Panc1 (cell line): ENCODE measurements at regions not wholly inside any gene's neighbourhood (a gene's known extent, or its start where the extent isn't known, plus 50 kb on each side); places are given as distances from the start of the nearest gene placed in this dataset.

Experiments used
- ATAC-seq: fragments of 200-7000 bp; cut with Tn5 transposase; 2 replicates; pipeline ENCODE4 v1.9.1; 2020; ENCODE audit warnings: mild to moderate bottlenecking, moderate library complexity
- BruUV-seq: library from RNA; stranded (reverse); fragments of 400-500 nt; replicated peaks from 2 replicates; lab custom pipeline; 2021; lab: Mats Ljungman, UMichigan
- CTCF ChIA-PET: fragments of 300-600 bp; sonication (Branson Sonifier 250); formaldehyde crosslinking; loops from one replicate; lab custom pipeline; 2022; ENCODE audit warnings: antibody characterized with exemption; lab: Charles Lee
- POLR2A ChIA-PET: fragments of 300-600 bp; sonication (Branson Sonifier 250); formaldehyde crosslinking; loops from one replicate; lab custom pipeline; 2022; ENCODE audit warnings: antibody characterized with exemption; lab: Charles Lee
- DNase-seq: peaks from one replicate; pipeline ENCODE4 v3.0.0-alpha.2; 2010; ENCODE audit warnings: low read depth, low spot score
- H3K27ac ChIP-seq: 2 replicates; pipeline ENCODE4 v1.5.1; 2011; ENCODE audit warnings: mild to moderate bottlenecking, low read length, inconsistent platforms
- H3K27me3 ChIP-seq: fragments of 200-500 bp; sonication (Bioruptor generic); 2 replicates; pipeline ENCODE4 v1.6.0; 2014; ENCODE audit warnings: low read length, inconsistent platforms; ENCODE audit not compliant: control insufficient read depth, insufficient read depth
- H3K36me3 ChIP-seq: fragments of 200-500 bp; sonication (Bioruptor generic); 2 replicates; pipeline ENCODE4 v1.5.1; 2014; ENCODE audit warnings: inconsistent platforms, mild to moderate bottlenecking, low read length, moderate library complexity; ENCODE audit not compliant: control insufficient read depth, insufficient read depth
- H3K4me1 ChIP-seq: 2 replicates; pipeline ENCODE4 v1.5.1; 2011; ENCODE audit warnings: inconsistent platforms, mild to moderate bottlenecking, low read length, moderate library complexity; ENCODE audit not compliant: control insufficient read depth, insufficient read depth
- H3K4me3 ChIP-seq, 2 experiments: 2 replicates each; pipeline ENCODE4 v1.5.1; 2011 to 2012; ENCODE audit warnings: low read depth in 2 of 2, low read length in 2 of 2, mild to moderate bottlenecking in 2 of 2, inconsistent platforms in 1 of 2, moderate library complexity in 1 of 2
- H3K9me3 ChIP-seq: fragments of 200-500 bp; sonication (Bioruptor generic); 2 replicates; pipeline ENCODE4 v1.5.1; 2014; ENCODE audit warnings: low read depth, mild to moderate bottlenecking, inconsistent platforms, low read length, moderate library complexity; ENCODE audit not compliant: control insufficient read depth, insufficient read depth
- CTCF ChIP-seq: fragments of 450-650 bp; IDR thresholded peaks from 2 replicates; pipeline ENCODE4 v1.5.1; 2017; ENCODE audit warnings: mild to moderate bottlenecking
- POLR2AphosphoS5 ChIP-seq: IDR thresholded peaks from 2 replicates; pipeline ENCODE4 v1.6.1; 2012; ENCODE audit warnings: mild to moderate bottlenecking, low read depth, low read length, moderate library complexity
- REST ChIP-seq, 2 experiments: IDR thresholded peaks; 2 replicates each; pipeline ENCODE4 v1.6.1; 2011 to 2012; ENCODE audit warnings: low read depth in 2 of 2, control low read depth in 1 of 2, low read length in 1 of 2, mild to moderate bottlenecking in 1 of 2, moderate library complexity in 1 of 2; ENCODE audit not compliant: insufficient read depth in 1 of 2
- SIN3A ChIP-seq: IDR thresholded peaks from 2 replicates; pipeline ENCODE4 v1.6.1; 2012; ENCODE audit warnings: low read depth, mild to moderate bottlenecking, low read length, moderate library complexity, borderline replicate concordance; ENCODE audit not compliant: insufficient read depth
- TCF7L2 ChIP-seq: IDR thresholded peaks from 2 replicates; pipeline ENCODE4 v1.6.1; 2011; ENCODE audit warnings: mild to moderate bottlenecking, low read depth, low read length, inconsistent platforms
- in situ Hi-C: cut with HindIII; loops from 2 replicates; pipeline ENCODE4 v1.10.0; 2016; ENCODE audit warnings: low sequenced_read_pairs, low pct_unique_long_range_greater_than_20kb
- intact Hi-C: fragments of 100-400 bp; cut with micrococcal nuclease; formaldehyde crosslinking; loops from one replicate; pipeline ENCODE4 v1.10.0; 2022; ENCODE audit not compliant: unreplicated experiment

DNA sequence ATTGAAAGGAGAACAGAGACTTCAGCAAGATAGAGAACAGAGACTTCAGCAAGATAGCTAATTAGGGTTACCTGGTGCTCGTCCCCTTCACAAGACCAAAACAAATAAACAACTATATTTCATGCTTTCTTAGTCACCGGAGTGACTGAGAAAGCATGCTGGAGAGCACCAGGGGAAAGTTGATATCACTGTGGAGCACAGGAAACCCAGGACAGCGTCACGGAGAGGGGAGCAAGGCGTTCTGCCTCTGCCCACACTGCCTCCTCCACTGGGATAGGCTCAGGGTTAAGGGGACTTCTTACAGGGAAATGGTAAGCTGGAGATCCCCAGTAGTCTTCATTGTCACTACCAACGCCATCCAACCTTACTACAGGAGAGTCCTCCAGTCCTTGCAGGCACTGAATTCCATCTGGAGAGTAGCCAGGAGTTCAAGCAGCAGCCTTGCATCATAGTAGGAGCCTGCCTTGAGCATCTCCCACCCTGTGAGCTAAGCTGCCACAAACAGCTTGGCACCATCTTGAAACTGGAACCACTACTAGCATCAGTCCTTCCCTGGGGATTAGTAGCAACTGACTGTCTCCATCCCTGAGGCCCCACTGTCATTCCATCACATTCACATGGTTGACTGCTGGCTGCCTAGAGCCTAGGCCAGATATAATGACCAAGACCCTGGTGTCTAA, 239.4 kb downstream of the PLPP3 start:
- intact Hi-C loops (no loop called here), in situ Hi-C loops (no loop called here)
- BruUV-seq, result no TSS peak
- H3K36me3 ChIP-seq, result no peaks in the 10 kb centered on the region
- TF ChIP-seq SIN3A (no peak), POLR2AphosphoS5 (no peak), TCF7L2 (no peak), CTCF (no peak), REST (IDR thresholded peaks at IDR 0.05; ENCODE audit: insufficient read depth in 1 of 2, low read depth in 2 of 2, low read length in 1 of 2) (no peak)
- no peaks in the 10 kb centered on the region for H3K4me1 ChIP-seq
- no peaks in the 10 kb centered on the region for H3K27me3 ChIP-seq
- POLR2A ChIA-PET, result no interaction called here
- CTCF ChIA-PET, result no interaction called here
- H3K9me3 ChIP-seq, result no peaks in the 10 kb centered on the region
- DNase-seq (no peak), ATAC-seq (no peak)
- H3K4me3 ChIP-seq, result no peak overlapping the region
- H3K27ac ChIP-seq, result no peak overlapping the region

GRCh38 chr1:56339093-56339492, 240.3 kb downstream of the PLPP3 start:
- in situ Hi-C loops (no loop called here), intact Hi-C loops (no loop called here)
- no peaks in the 10 kb centered on the region for H3K9me3 ChIP-seq
- ATAC-seq (no peak), DNase-seq (no peak)
- H3K4me1 ChIP-seq, result no peaks in the 10 kb centered on the region
- ChIA-PET POLR2A (no interaction called here), CTCF (no interaction called here)
- TF ChIP-seq TCF7L2 (no peak), REST (IDR thresholded peaks at IDR 0.05; ENCODE audit: insufficient read depth in 1 of 2, low read depth in 2 of 2, low read length in 1 of 2) (no peak), POLR2AphosphoS5 (no peak), CTCF (no peak), SIN3A (no peak)
- no peak overlapping the region for H3K27ac ChIP-seq
- no peaks in the 10 kb centered on the region for H3K27me3 ChIP-seq
- no TSS peak for BruUV-seq
- no peak overlapping the region for H3K4me3 ChIP-seq
- no peaks in the 10 kb centered on the region for H3K36me3 ChIP-seq
